OCI-LY7 (cell line): ENCODE measurements at regions not wholly inside any gene's neighbourhood (a gene's known extent, or its start where the extent isn't known, plus 50 kb on each side); places are given as distances from the start of the nearest gene placed in this dataset.

Experiments used
- BruUV-seq: library from RNA; stranded (reverse); fragments of 400-500 nt; replicated peaks from 2 replicates; lab custom pipeline; 2021; lab: Mats Ljungman, UMichigan
- CTCF ChIA-PET: fragments of 300-600 bp; sonication (Branson Sonifier 250); formaldehyde crosslinking; loops from one replicate; lab custom pipeline; 2022; ENCODE audit warnings: antibody characterized with exemption; ENCODE audit not compliant: unreplicated experiment; lab: Charles Lee
- POLR2A ChIA-PET: fragments of 300-600 bp; sonication (Branson Sonifier 250); formaldehyde crosslinking; loops from one replicate; lab custom pipeline; 2022; ENCODE audit warnings: antibody characterized with exemption; lab: Charles Lee
- DNase-seq: peaks from one replicate; pipeline ENCODE4 v3.0.0-alpha.2; 2015; ENCODE audit warnings: low spot score
- H2AFZ ChIP-seq: fragments of 200-600 bp; sonication (generic), shearing (Covaris generic); 2 replicates; pipeline ENCODE4 v1.6.1; 2014; ENCODE audit warnings: mild to moderate bottlenecking, antibody characterized with exemption, low read length, moderate library complexity
- H3K27ac ChIP-seq: fragments of 200-600 bp; sonication (generic); 2 replicates; pipeline ENCODE4 v1.5.1; 2014; ENCODE audit warnings: mixed run types, low read depth, mild to moderate bottlenecking, moderate library complexity, low read length, inconsistent platforms; ENCODE audit not compliant: poor library complexity, severe bottlenecking
- H3K36me3 ChIP-seq: fragments of 200-600 bp; sonication (generic); 2 replicates; pipeline ENCODE4 v1.6.1; 2014; ENCODE audit warnings: mild to moderate bottlenecking, antibody characterized with exemption, low read length, moderate library complexity, mixed read lengths; ENCODE audit not compliant: insufficient read depth
- H3K4me1 ChIP-seq: fragments of 200-600 bp; sonication (generic); 2 replicates; pipeline ENCODE4 v1.5.1; 2014; ENCODE audit warnings: mild to moderate bottlenecking, low read length; ENCODE audit not compliant: insufficient read depth, poor library complexity, severe bottlenecking
- H3K4me2 ChIP-seq: fragments of 200-600 bp; sonication (generic); 2 replicates; pipeline ENCODE4 v1.6.1; 2014; ENCODE audit warnings: mild to moderate bottlenecking, low read length
- H3K4me3 ChIP-seq: fragments of 200-600 bp; sonication (generic); 2 replicates; pipeline ENCODE4 v1.5.1; 2014; ENCODE audit warnings: mild to moderate bottlenecking, low read depth, low read length; ENCODE audit not compliant: poor library complexity, severe bottlenecking
- H3K79me2 ChIP-seq: fragments of 200-600 bp; sonication (generic); 2 replicates; pipeline ENCODE4 v1.6.1; 2016; ENCODE audit warnings: low read depth, mild to moderate bottlenecking, low read length, moderate library complexity, mixed read lengths; ENCODE audit not compliant: insufficient read depth
- H3K9me2 ChIP-seq: fragments of 200-600 bp; sonication (generic); 2 replicates; pipeline ENCODE4 v1.6.1; 2016; ENCODE audit warnings: mild to moderate bottlenecking, low read length, mixed read lengths; ENCODE audit not compliant: insufficient read depth
- H3K9me3 ChIP-seq: fragments of 200-600 bp; sonication (generic); 2 replicates; pipeline ENCODE4 v1.6.1; 2014; ENCODE audit warnings: mild to moderate bottlenecking, mixed run types, low read length, mixed read lengths
- H4K20me1 ChIP-seq: fragments of 200-600 bp; sonication (generic); 2 replicates; pipeline ENCODE4 v1.6.1; 2014; ENCODE audit warnings: mild to moderate bottlenecking, antibody characterized with exemption, low read length, moderate library complexity, mixed read lengths; ENCODE audit not compliant: insufficient read depth
- CTCF ChIP-seq: fragments of 200-600 bp; sonication (generic); conservative IDR thresholded peaks from 2 replicates; pipeline ENCODE4 v1.5.1; 2014; ENCODE audit warnings: mild to moderate bottlenecking, antibody characterized with exemption, low read length, moderate library complexity, mixed read lengths
- EZH2phosphoT487 ChIP-seq: fragments of 200-600 bp; sonication (generic); IDR thresholded peaks from 2 replicates; pipeline ENCODE4 v1.6.1; 2018; ENCODE audit warnings: low read depth, borderline replicate concordance, mild to moderate bottlenecking, mixed run types, antibody characterized with exemption, low read length, moderate library complexity, mixed read lengths
- intact Hi-C: fragments of 100-400 bp; cut with micrococcal nuclease; formaldehyde crosslinking; loops from one replicate; pipeline ENCODE4 v1.10.0; 2022; ENCODE audit not compliant: unreplicated experiment

- BruUV-seq: no TSS peak
- CTCF ChIA-PET: no interaction called here
- POLR2A ChIA-PET: interaction anchor here (0.6 kb wide), 1 partner anchor 18 kb away, joined by 3 read pairs; no protein-coding TSS in a partner anchor
- no peaks in the 10 kb centered on the region for H3K9me2 ChIP-seq
- H3K79me2 ChIP-seq: no peaks in the 10 kb centered on the region
- H3K36me3 ChIP-seq: no peaks in the 10 kb centered on the region
- no peak overlapping the region for H2AFZ ChIP-seq
- no peak overlapping the region for H3K4me2 ChIP-seq
- H3K4me1 ChIP-seq: no peaks in the 10 kb centered on the region
- no peak overlapping the region for H3K4me3 ChIP-seq
- TF ChIP-seq CTCF: no peak
- TF ChIP-seq EZH2phosphoT487: no peak
- no peak for DNase-seq
- intact Hi-C loops: no loop called here
- H3K9me3 ChIP-seq: no peaks in the 10 kb centered on the region
- no peak overlapping the region for H3K27ac ChIP-seq
- H4K20me1 ChIP-seq: no peaks in the 10 kb centered on the region
These were observed 310.4 kb downstream of the GPAT3 start for GRCh38 chr4:83846193-83846830.

- no peaks in the 10 kb centered on the region for H3K9me2 ChIP-seq
- CTCF ChIA-PET: no interaction called here
- H3K4me2 ChIP-seq: no peak overlapping the region
- no peak for DNase-seq
- no peaks in the 10 kb centered on the region for H3K79me2 ChIP-seq
- no peaks in the 10 kb centered on the region for H3K9me3 ChIP-seq
- POLR2A ChIA-PET: interaction anchor here (2.1 kb wide), 1 partner anchor 9 kb away, joined by 5 read pairs; no protein-coding TSS in a partner anchor
- no peak overlapping the region for H3K27ac ChIP-seq
- no peak for TF ChIP-seq EZH2phosphoT487
- TF ChIP-seq CTCF: no peak
- no peak overlapping the region for H2AFZ ChIP-seq
- no peaks in the 10 kb centered on the region for H3K4me1 ChIP-seq
- H3K36me3 ChIP-seq: no peaks in the 10 kb centered on the region
- no peaks in the 10 kb centered on the region for H4K20me1 ChIP-seq
- H3K4me3 ChIP-seq: no peak overlapping the region
- BruUV-seq: no TSS peak
- intact Hi-C loops: no loop called here
These were observed 303.7 kb downstream of the GPAT3 start for GRCh38 chr4:83839615-83840014.

GRCh38 chr4:83837614-83838308, 301.9 kb downstream of the GPAT3 start:
- Histone ChIP-seq H3K9me2 (no peaks in the 10 kb centered on the region), H3K79me2 (no peaks in the 10 kb centered on the region), H3K36me3 (no peaks in the 10 kb centered on the region), H3K9me3 (no peaks in the 10 kb centered on the region), H3K27ac (no peak overlapping the region), H2AFZ (no peak overlapping the region), H3K4me3 (no peak overlapping the region), H4K20me1 (no peaks in the 10 kb centered on the region), H3K4me2 (no peak overlapping the region), H3K4me1 (no peaks in the 10 kb centered on the region)
- POLR2A ChIA-PET: no interaction called here
- BruUV-seq: no TSS peak
- CTCF ChIA-PET: no interaction called here
- intact Hi-C loops: no loop called here
- TF ChIP-seq EZH2phosphoT487 (no peak), CTCF (no peak)
- DNase-seq: no peak
